NB4 (cell line): ENCODE measurements at regions not wholly inside any gene's neighbourhood (a gene's known extent, or its start where the extent isn't known, plus 50 kb on each side); places are given as distances from the start of the nearest gene placed in this dataset.

Experiments used
- DNase-seq: peaks from one replicate; pipeline ENCODE4 v3.0.0; 2010; ENCODE audit warnings: low read depth
- H3K4me3 ChIP-seq: one replicate; pipeline ENCODE4 v1.5.1; 2011; ENCODE audit warnings: mild to moderate bottlenecking, low read depth, low read length, moderate library complexity
- MYC ChIP-seq: IDR thresholded peaks from 2 replicates; pipeline ENCODE4 v1.6.1; 2011; ENCODE audit warnings: low read depth, low read length
- POLR2A ChIP-seq: IDR thresholded peaks from 2 replicates; pipeline ENCODE4 v1.6.1; 2011; ENCODE audit warnings: mild to moderate bottlenecking; ENCODE audit not compliant: insufficient read length; ENCODE audit errors: extremely low read depth
- TF ChIP-seq, protein P1 (sequence below): IDR thresholded peaks from 2 replicates; pipeline ENCODE4 v1.6.1; 2011; ENCODE audit warnings: low read depth, low read length
- TF ChIP-seq, protein P2 (sequence below): IDR thresholded peaks from one replicate; pipeline ENCODE4 v1.5.1; 2012; ENCODE audit warnings: low read depth, low read length

DNA sequence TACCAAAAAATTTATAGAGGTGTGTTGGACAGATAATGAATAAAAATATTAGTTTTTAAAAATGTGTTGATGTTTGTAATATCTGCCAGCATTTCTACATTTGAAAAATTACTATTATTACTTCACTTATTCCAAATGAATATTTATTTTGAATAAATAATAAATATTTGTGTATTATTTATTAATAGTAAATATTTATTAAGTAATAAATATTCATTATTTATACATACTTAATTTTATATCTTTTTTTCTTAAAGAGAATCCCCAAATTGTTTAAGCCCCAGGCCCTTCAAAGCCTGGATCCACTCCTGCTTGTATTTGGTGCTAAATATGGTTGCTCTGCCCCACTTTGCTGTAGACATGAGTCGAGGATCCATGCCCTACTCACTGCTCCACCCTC lies 60.5 kb upstream of the HOPX start:
- TF ChIP-seq MYC (no peak), POLR2A (no peak)
- TF ChIP-seq, protein P1, sequence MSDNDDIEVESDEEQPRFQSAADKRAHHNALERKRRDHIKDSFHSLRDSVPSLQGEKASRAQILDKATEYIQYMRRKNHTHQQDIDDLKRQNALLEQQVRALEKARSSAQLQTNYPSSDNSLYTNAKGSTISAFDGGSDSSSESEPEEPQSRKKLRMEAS: no peak
- TF ChIP-seq, protein P2, sequence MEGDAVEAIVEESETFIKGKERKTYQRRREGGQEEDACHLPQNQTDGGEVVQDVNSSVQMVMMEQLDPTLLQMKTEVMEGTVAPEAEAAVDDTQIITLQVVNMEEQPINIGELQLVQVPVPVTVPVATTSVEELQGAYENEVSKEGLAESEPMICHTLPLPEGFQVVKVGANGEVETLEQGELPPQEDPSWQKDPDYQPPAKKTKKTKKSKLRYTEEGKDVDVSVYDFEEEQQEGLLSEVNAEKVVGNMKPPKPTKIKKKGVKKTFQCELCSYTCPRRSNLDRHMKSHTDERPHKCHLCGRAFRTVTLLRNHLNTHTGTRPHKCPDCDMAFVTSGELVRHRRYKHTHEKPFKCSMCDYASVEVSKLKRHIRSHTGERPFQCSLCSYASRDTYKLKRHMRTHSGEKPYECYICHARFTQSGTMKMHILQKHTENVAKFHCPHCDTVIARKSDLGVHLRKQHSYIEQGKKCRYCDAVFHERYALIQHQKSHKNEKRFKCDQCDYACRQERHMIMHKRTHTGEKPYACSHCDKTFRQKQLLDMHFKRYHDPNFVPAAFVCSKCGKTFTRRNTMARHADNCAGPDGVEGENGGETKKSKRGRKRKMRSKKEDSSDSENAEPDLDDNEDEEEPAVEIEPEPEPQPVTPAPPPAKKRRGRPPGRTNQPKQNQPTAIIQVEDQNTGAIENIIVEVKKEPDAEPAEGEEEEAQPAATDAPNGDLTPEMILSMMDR: no peak
- H3K4me3 ChIP-seq: no peak overlapping the region
- no peak for DNase-seq

DNA sequence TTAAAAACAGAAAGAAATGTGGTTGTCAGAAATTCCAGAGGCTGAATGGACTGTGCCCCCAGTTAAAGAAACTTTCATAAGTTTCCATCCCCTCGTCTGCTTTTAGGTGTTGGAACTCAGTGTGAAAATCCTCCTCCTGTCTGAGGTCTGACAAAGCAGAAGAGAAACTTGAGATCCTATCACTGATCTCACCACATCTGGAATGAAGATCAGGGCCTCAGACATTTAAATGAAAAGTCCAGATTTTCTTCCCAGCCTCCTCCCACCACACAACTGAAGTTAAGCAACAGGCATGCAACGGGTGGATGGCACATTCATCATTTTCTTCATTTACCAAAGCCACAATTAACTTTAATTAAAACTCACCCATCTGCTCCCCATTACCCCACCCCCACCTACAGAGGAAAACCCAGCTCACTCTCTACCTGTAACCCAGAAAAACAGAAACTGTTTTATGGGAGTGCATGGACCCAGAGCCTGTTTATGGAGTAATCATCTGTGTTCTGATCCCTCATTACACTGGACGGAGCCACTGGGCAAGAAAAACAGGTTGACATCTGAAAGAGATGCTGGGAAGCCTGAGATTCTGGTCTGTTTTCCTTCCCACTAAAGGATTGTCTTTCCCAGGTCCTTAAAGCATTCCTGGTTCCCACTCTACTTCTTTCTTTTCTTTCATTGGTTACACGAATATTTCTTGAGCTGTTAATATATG lies 58.1 kb upstream of the HOPX start:
- DNase-seq: no peak
- no peak overlapping the region for H3K4me3 ChIP-seq
- TF ChIP-seq, protein P1: no peak
- TF ChIP-seq MYC (no peak), POLR2A (no peak)
- TF ChIP-seq, protein P2: no peak

DNA sequence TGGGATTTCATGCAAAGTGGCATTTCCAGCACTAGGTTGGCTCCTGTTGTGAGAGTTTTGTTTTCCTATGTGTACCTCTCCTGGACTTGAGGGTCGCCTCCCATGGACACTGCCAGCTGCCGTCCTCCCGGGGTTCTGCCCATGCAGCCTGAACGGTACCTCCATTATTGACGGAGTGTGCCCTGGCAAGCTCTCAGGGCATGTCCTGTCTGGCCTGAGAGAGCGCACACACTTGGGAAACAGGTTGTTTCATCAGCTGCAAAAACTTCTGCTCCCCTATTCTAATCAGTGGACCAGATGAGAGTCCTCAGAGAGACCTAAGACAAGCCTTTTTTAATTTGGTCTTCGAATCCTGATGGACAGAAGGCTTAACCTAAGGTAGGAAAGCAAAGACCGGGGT lies 56.6 kb upstream of the HOPX start:
- no peak for DNase-seq
- no peak overlapping the region for H3K4me3 ChIP-seq
- no peak for TF ChIP-seq POLR2A
- TF ChIP-seq, protein P1: no peak
- TF ChIP-seq MYC: no peak
- TF ChIP-seq, protein P2: no peak

DNA sequence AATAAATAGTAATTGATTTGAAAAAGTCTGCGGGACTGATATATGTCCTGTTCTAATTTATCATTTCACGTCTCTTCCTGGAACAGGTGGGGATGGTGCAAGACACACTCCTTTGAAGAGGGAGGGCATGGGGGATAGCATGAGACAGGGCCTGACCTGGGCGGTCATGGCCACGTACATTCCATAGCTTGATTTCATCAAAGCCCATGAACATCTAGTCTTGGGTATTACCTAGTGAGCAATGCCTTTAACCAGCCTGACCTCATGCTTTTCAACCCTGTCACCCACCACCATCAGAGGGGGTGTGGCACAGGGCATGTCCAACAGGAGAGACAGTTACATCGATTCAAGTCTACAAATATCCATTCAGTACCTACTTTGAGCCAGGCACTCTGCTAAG lies 52.3 kb upstream of the HOPX start:
- no peak overlapping the region for H3K4me3 ChIP-seq
- TF ChIP-seq, protein P2: no peak
- TF ChIP-seq, protein P1: no peak
- DNase-seq: no peak

DNA sequence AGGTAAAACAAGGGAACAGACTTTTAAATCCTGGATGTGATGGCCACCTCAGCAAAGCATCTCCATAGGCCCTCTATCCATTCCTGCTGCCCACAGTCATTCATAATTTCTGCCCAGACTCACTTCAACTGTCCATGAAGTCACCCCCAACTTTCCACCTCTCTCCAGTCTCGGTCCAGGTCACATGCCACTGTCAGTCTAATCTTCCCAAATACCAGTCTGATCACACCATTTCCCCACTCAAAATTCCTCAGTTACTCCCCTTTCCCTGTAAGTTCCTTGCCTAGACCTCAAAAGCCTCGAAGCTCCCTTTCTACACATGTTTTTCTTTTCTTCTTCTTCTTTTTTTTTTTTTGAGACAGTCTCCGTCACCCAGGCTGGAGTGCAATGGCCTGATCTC lies 51.2 kb upstream of the HOPX start:
- DNase-seq: no peak
- no peak overlapping the region for H3K4me3 ChIP-seq
- no peak for TF ChIP-seq POLR2A
- TF ChIP-seq MYC: no peak
- TF ChIP-seq, protein P2: no peak
- TF ChIP-seq, protein P1: no peak

DNA sequence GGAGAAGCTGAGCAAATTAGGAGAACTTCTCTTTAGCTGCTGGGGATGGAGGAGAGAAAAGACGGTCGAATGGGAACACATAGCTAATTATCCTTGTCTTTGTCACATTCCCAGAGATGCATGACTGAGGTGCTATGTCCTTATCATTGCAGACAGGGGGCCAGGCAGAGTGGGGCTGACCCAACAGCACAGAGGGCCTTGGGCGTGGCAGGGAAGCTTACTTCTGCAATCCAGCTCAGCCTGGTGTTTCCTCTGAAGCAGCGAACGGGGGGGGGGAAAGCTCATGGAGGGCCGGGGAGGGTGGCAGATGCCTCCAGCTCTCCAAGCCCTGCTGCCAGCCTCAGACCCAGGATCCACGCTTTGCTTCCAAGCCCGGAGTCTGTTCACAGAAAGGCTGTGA lies 50.8 kb upstream of the HOPX start:
- H3K4me3 ChIP-seq: no peak overlapping the region
- TF ChIP-seq, protein P2: no peak
- TF ChIP-seq POLR2A (no peak), MYC (no peak)
- TF ChIP-seq, protein P1: no peak
- peak; percentile 18 for DNase-seq
